NCI-H1417 (cell line): ENCODE measurements at regions not wholly inside any gene's neighbourhood (a gene's known extent, or its start where the extent isn't known, plus 50 kb on each side); places are given as distances from the start of the nearest gene placed in this dataset.
A peak's percentile ranks its signal among the peaks of the same experiment; 100 is the strongest.
"Not testable (repeated sequence)": the region's sequence is repeated elsewhere in the genome, so short reads cannot be mapped to it uniquely, and the experiment has no call there.

Experiments
- DNase-seq, 3 experiments: peaks; one replicate each; lab custom pipeline; 2025; lab: John Stamatoyannopoulos, UW

DNA sequence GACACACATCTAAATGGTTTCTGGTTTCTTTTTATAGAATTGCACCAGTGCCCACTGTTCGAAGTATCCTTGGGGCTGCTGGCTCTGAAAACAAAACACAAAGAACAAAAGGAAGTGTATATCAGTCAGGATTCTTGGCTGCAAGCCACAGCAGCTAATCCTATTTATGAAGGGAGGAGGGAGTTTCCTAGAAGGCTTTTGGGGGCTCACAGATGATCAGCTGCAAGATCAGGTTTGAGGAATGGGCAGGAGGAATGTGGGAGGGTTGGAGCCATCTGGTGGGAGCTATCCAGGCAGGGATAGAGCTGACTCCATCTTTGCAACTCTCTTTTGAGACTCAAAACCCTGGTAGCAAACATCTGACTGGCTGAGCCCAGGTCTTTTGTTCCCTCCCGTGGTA, 118.3 kb upstream of the EEF2KMT start:
- no peak for DNase-seq

DNA sequence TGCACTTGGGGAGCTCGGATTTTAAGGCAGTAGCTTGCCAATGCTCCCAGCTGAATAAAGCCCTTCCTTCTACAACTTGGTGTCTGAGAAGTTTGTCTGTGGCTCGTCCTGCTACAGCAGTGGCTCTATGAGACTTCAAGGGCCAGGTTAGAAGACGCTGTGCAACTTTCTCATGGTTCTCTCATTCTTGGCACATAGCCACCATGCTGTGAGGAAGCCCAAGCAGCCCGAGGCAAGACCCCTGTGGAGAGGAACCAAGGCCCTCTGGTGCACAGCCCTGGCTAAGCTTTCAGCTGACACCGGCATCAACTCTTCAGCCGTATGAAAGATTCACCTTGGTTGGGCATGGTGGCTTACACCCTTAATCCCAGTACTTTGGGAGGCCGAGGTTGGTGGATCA, 116.9 kb upstream of the EEF2KMT start:
- no peak for DNase-seq

DNA sequence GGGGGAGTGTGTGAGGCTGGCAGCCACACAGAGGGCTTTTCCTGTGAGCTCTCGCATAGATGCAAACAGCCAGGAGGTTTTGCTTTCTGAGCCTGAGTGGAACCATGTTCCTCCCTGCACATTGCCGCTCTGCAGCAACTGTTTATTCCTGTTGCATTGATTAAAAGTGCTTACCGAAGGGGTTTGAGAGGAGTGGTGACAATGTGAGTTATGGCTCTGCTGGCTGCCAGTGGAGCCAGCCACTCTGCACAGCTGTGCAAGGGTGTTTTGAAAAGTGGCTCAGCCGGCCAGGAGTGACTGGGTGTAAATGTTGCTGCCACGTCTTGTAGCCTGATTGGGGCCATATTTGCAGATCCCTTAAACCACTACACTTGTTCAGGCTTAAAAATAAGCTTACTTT, 114.9 kb upstream of the EEF2KMT start:
- peak in 1 of 3 experiments; percentile 12 for DNase-seq

- peak in 2 of 3 experiments; percentile 6 to 9 for DNase-seq
Observed at GRCh38 chr16:5207862-5208498, 110.4 kb upstream of the EEF2KMT start.

DNA sequence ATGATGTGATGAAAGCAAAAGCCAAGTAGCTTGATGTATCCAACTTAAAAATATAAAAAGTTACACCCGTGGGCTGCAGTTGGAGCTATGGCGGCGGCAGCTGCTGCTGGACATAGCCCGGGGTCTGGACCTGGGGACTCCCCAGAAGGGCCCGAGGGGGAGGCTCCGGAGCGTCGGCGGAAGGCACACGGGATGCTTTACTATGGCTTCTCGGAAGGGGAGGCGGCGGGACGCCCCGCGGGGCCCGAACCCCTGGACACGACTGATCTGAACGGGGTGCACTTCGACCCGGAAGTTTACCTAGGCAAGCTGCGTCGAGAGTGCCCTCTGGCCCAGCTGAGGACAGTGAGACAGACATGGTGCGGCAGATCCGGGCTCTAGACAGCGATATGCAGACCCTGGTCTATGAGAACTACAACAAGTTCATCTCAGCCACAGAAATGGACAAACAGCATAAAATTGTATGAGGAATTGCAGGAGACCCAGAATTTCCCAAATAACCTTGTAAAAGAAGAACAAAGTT, 109.5 kb upstream of the EEF2KMT start:
- no peak for DNase-seq

DNA sequence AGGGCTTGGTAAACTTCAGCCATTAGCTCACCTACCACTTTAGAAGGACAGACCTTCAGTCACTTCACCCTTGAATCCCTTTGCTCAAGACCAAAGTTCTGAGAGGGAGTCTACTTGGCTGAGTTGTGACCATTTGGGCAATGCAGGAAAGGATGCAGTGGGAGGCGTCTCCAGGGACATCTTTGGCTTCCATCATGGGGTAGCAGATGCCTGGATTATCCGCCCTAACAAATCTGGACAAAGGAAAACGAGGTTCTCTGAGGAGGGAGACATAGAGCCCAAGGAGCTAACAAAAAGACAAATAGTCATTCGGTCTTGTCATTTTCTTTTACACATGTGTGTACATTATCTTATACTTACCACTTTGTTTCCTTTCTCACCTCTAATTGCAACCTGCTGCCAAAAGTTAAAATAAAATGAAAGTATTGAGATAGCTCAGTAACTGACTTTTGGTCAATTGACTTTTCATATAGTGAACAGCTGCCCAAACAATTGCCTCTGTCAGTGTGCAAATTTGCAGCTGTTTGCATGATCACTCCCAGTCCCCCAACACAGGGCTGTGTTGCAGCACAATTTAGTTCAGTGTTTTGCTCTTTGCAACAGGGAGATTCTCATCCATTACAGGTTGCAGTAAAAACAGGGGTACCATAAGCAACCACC, 108.9 kb upstream of the EEF2KMT start:
- no peak for DNase-seq

DNA sequence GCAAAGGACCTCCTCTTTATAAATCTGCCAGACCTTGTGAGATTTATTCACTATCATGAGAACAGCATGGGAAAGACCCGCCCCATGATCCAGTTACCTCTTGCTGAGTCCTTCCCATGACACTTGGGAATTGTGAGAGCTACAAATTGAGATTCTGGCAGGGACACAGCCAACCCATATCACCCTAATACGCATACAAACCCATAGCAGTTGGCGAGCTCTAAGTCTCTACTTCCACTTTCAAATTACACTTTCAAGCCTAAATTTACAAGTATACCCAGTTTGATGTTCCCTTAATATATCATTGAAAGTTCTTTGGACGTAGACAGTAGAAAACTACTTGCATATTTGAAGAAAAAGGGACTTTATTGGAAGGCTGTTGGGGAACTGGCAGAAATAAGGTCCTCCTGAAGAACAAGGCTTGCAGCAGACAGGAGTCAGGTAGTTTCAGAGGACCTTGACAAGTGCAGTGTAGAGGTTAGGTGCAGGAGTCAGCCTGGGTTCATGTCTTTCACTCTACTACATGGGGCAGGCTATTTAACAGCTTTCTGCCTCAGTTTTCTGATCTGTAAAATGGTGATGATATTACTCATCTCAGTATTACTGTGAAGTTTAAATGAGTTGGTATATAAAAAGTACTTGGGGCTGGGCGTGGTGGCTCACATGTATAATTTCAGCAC, 107.9 kb upstream of the EEF2KMT start:
- DNase-seq, result peak in 1 of 3 experiments; percentile 3

DNA sequence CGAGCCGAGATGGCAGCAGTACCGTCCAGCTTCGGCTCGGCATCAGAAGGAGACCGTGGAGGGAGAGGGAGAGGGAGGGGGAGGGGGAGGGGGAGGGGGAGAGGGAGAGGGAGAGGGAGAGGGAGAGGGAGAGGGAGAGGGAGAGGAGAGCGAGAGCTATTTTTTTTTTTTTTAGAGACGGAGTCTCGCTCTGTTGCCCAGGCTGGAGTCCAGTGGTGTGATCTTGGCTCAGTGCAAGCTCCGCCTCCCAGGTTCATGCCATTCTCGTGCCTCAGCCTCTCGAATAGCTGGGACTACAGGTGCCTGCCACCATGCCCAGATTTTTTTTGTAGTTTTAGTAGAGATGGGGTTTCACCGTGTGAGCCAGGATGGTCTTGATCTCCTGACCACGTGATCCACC, 106.1 kb upstream of the EEF2KMT start:
- not testable (repeated sequence) for DNase-seq

DNA sequence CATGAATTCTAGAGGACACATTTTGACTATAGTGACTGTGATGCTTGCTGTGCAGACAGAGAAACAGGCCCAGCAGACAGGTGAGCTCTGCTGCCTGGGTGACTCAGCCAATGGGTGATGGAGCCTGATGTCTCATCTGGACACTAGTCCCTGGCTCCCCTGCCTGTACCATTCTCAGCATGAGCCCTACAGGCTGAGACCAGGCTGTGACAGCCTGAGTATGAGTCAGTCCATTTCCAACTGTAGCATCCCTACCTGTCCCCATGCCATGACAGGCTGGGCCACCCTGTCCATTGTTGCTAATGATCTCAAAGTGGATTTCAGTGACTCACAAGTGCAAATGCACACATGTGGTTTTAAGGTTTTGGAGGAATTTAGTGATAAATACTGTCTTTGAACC, 102.5 kb upstream of the EEF2KMT start:
- DNase-seq, result no peak

DNA sequence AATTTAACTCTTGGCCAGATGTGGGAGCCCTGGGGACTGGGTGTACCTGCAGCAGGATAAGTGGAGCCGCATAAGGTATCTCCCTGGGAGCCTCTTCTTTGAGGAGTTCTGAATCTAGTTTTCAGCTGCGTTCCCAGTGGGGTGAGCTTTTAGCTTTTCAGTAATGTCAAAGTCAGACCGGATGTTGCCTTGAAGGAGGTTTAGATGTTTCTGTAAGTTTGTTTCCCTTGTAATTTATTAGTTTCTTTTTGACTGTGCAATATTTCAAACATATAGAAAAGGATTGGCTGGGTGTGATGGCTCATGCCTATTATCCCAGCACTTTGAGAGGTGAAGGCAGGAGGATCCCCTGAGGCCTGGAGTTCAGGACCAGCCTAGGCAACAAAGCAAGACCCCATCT, 98.6 kb upstream of the EEF2KMT start:
- DNase-seq, result no peak

DNA sequence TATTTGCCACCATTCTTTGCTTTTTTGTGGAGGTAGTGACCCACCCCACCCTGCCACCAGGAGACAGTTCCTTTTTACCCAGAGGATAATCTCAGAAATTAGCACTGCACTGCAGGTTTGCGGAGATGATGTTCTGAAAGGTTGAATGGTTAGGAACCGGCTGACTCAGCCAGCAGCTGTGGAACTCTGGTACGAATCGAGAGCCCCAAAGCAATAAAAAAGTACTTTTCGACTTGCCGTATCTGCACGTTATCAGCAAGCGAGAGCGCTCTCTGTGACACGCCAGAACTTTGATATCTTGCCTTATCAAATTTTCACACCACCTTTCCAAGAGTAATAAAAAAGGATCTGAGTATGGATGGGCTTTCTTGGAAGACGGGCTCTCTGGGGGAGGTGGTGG, 96.3 kb upstream of the EEF2KMT start:
- no peak for DNase-seq

DNA sequence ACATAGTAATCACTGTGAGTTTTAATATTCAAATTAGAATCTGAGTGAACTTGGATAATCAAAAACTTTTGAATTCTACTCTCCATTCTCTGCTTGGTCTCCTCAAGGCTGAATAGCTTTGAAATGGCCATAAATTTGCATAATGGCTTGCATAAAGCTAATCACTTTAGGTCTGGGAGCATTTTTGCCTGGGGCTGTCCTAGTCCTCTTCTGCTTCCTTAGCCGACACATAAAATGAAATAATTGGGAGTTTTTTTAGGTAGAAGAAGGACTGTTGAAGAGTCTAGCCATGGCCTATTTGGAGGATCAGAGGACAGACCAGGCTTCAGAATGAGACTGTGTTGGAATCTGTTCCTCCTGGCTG, 91.4 kb upstream of the EEF2KMT start:
- no peak for DNase-seq

DNA sequence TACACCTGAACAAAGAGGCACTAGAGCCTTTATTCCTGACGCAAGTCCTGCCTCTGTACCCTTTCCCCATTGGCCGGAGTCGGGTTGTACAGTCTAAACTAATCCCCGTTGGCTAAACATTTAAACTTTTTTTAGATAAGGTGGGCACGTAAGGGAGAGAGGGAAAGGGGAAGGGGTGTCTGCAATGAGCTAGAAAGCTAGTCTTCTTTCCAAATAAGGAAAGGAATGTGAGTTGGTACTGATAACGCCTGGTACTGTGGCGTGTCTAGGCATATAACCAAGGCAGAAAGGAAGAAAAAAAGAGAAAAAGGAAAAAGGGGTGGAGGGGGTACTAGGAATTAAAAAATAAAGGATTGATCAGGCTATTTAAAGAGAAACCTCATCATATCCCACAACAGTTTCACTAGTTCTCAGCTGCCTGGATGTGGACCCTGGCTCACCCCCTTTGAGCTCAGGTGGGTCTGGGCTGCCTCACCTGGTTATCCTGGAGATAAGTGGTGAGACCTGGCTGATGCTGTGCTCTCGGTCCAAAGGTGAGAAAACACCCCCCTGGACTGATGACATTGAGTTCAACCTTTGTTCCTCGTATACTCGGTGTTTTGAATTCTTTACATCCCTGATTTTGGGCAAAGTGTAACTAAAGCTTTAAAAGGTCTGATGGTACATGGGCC, 90.9 kb upstream of the EEF2KMT start:
- DNase-seq, result no peak

DNA sequence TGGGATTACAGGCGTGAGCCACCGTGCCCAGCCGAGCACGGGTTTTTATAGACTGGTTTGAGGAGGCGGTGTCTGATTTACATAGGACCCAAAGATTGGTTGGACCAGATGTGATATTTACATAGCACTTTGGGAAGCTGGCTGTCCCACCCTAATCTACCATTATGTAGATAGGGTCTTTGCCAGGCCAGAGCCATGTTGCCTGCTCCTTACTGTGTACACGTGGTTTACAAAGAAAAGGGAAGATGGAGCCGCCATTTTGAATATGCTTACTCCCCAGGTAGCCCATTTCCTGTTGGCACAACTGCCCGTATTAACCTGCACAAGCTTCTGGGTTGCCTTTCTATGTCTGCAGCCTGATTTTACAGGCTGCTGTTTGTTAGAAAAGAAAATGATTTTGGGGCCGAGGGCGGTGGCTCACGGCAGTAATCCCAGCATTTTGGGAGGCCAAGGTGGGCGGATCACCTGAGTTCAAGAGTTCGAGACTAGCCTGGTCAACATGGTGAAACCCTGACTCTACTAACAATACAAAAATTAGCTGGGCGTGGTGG, 89.9 kb upstream of the EEF2KMT start:
- DNase-seq, result no peak

DNA sequence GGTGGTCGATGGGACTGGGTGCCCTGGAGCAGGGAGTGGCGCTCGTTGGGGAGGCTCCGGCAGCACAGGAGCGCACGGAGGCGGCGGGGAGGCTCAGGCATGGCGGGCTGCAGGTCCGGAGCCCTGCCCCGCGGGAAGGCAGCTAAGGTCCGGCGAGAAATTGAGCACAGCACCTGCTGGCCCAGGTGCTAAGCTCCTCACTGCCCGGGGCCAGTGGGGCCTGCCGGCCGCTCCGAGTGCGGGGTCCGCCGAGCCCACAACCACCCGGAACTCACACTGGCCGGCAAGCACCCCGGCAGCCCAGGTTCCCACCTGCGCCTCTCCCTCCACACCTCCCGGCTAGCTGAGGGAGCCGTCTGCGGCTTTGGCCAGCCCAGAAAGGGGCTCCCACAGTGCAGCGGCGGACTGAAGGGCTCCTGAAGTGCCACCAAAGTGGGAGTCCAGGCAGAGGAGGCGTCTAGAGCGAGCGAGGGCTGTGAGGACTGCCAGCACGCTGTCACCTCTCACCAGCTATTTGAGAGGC, 88.8 kb upstream of the EEF2KMT start:
- DNase-seq, result no peak

DNA sequence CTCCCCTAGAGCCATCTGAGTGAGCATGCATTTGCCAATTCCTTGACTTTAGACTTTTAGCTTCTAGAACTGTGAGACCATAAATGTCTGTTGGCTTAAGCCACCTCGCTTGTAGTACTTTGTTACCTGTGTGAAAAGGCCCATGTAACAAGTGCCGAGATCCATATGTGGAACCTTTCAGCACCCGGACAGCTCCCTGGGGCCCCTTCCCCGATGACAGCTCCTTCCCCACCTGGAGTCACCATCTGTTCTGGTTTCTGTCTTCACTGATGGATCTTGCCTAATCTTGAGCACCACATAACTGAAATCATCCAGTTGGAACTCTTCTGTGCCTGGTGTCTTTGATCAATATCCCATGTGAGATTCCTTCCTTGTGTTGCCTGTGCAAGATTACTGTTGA, 78.9 kb upstream of the EEF2KMT start:
- no peak for DNase-seq

- no peak for DNase-seq
Observed at GRCh38 chr16:5175266-5175665, 77.7 kb upstream of the EEF2KMT start.

GRCh38 chr16:5166486-5166885, 68.9 kb upstream of the EEF2KMT start:
- peak in 2 of 3 experiments; percentile 3 to 62 for DNase-seq

DNA sequence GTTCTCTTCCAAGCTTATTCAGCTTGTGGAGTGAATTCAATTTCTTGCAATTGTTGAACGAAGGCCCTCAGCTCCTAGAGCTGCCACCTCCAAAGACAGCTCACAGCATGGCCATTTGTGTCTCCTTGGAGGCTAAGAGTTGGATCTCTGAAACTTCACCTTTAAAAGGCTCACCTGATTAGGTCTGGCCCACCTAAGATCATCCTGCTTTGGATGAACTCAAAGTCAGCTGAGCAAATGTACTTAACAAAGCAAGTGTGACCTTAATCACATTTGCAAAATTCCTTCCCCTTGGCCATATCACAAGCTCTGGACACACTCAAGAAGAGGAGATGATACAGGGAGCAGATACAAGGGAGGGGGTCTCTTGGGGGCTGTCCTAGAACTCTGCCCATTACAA, 67.8 kb upstream of the EEF2KMT start:
- not testable (repeated sequence) for DNase-seq

- DNase-seq, result not testable (repeated sequence)
Observed at GRCh38 chr16:5162801-5163200, 65.2 kb upstream of the EEF2KMT start.

DNA sequence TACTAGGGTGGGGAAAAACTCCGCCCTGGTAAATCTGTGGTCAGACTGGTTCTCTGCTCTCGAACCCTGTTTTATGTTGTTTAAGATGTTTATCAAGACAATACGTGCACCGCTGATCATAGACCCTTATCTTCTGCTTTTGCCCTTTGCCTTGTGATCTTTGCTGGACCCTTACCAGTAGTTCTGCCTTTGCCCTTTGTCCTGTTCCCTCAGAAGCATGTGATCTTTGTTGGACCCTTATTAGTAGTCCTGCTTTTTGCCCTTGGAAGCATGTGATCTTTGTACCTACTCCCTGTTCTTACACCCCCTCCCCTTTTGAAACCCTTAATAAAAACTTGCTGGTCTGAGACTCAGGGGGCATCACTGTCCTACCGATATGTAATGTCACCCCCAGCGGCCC, 64.3 kb upstream of the EEF2KMT start:
- DNase-seq, result not testable (repeated sequence)

DNA sequence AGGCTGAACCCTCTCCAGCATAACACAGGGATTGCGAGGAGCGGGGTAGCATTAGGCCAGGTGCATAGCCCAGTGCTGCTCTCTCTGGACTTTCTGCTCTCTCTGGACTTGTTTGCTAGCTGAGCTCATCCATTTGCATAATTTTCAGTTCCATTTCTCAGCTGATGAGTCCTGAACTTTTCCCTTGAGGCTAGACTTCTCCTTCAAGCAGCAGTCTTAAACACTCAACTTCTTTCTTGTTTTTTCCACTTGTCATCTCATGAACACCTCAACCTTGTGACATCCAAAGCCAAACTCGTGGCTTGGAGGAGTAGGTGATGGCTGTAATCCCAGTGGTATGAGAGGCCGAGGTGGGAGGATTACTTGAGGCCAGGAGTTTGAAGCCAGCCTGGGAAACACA, 62.4 kb upstream of the EEF2KMT start:
- DNase-seq, result not testable (repeated sequence)
